OCI-LY1 (cell line): ENCODE measurements at regions not wholly inside any gene's neighbourhood (a gene's known extent, or its start where the extent isn't known, plus 50 kb on each side); places are given as distances from the start of the nearest gene placed in this dataset.

Experiments used
- H2AFZ ChIP-seq: fragments of 200-600 bp; sonication (generic), shearing (Covaris generic); 2 replicates; pipeline ENCODE4 v1.6.0; 2014; ENCODE audit warnings: antibody characterized with exemption, mild to moderate bottlenecking, low read length
- H3F3A ChIP-seq: fragments of 200-600 bp; sonication (generic), shearing (Covaris generic); 2 replicates; pipeline ENCODE4 v1.6.0; 2014; ENCODE audit warnings: mild to moderate bottlenecking, antibody characterized with exemption, low read length, moderate library complexity; ENCODE audit not compliant: insufficient read depth
- H3K27ac ChIP-seq: fragments of 200-600 bp; sonication (generic); 2 replicates; pipeline ENCODE4 v1.5.1; 2014; ENCODE audit warnings: low read length, mixed run types, mild to moderate bottlenecking, low read depth; ENCODE audit not compliant: poor library complexity, severe bottlenecking
- H3K27me3 ChIP-seq: fragments of 200-600 bp; sonication (generic); 2 replicates; pipeline ENCODE4 v1.6.0; 2014; ENCODE audit warnings: antibody characterized with exemption, mild to moderate bottlenecking, low read length, moderate library complexity; ENCODE audit not compliant: insufficient read depth
- H3K36me3 ChIP-seq: fragments of 200-600 bp; sonication (generic); 2 replicates; pipeline ENCODE4 v1.6.1; 2014; ENCODE audit warnings: mild to moderate bottlenecking, antibody characterized with exemption, low read length, moderate library complexity, mixed read lengths; ENCODE audit not compliant: insufficient read depth
- H3K4me1 ChIP-seq: fragments of 200-600 bp; sonication (generic); 2 replicates; pipeline ENCODE4 v1.5.1; 2014; ENCODE audit warnings: mild to moderate bottlenecking, low read length, moderate library complexity; ENCODE audit not compliant: insufficient read depth, severe bottlenecking
- H3K4me2 ChIP-seq: fragments of 200-600 bp; sonication (generic), shearing (Covaris generic); 2 replicates; pipeline ENCODE4 v1.6.1; 2014; ENCODE audit warnings: low read length
- H3K4me3 ChIP-seq: fragments of 200-600 bp; sonication (generic); 2 replicates; pipeline ENCODE4 v1.5.1; 2014; ENCODE audit warnings: low read length, low read depth, mild to moderate bottlenecking, mixed read lengths; ENCODE audit not compliant: poor library complexity, severe bottlenecking
- H3K79me2 ChIP-seq: fragments of 200-600 bp; shearing (Covaris generic); 2 replicates; pipeline ENCODE4 v1.6.1; 2016; ENCODE audit warnings: mixed run types, low read length, mixed read lengths; ENCODE audit not compliant: insufficient read depth
- H3K9ac ChIP-seq: fragments of 200-600 bp; sonication (generic), shearing (Covaris generic); 2 replicates; pipeline ENCODE4 v1.6.1; 2014; ENCODE audit warnings: mild to moderate bottlenecking, low read length, mixed read lengths
- H3K9me2 ChIP-seq: fragments of 200-600 bp; sonication (generic), shearing (Covaris generic); 2 replicates; pipeline ENCODE4 v1.6.1; 2014; ENCODE audit warnings: low read depth, mild to moderate bottlenecking, low read length, mixed read lengths
- H3K9me3 ChIP-seq: fragments of 200-600 bp; shearing (Covaris generic); 2 replicates; pipeline ENCODE4 v1.6.1; 2014; ENCODE audit warnings: low read length, mixed read lengths
- H4K20me1 ChIP-seq: fragments of 200-600 bp; sonication (generic), shearing (Covaris generic); 2 replicates; pipeline ENCODE4 v1.6.0; 2016; ENCODE audit warnings: mild to moderate bottlenecking, low read length; ENCODE audit not compliant: insufficient read depth
- EZH2 ChIP-seq: fragments of 200-600 bp; sonication (generic), shearing (Covaris generic); IDR thresholded peaks from 2 replicates; pipeline ENCODE4 v1.8.0; 2017; ENCODE audit warnings: borderline replicate concordance, mixed run types, mild to moderate bottlenecking, antibody characterized with exemption, low read length, moderate library complexity, mixed read lengths
- TF ChIP-seq, protein P1 (sequence below): fragments of 200-600 bp; sonication (generic), shearing (Covaris generic); IDR thresholded peaks from 2 replicates; pipeline ENCODE4 v1.5.1; 2017; ENCODE audit warnings: mild to moderate bottlenecking, antibody characterized with exemption, low read length, moderate library complexity, mixed read lengths

DNA sequence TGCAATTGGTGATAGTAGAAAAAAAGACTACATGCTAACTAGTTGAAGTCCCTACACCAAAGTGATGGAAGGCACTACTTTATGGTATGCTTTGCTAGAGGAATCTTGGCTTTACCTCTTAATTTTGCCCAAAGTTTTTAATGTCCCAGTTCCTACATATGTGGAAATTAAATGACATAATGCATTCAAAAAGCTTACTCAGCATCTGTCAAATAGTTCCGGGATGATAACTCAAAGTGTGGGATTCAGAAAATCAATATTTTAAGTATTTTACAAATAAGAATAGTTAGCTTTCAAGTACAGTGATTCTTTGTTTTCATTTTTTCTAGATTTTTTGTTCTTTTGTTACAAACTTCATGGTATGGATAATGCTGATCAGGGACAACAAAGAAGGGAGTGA lies 211.6 kb downstream of the PCDH20 start:
- Histone ChIP-seq H3K27ac (no peak overlapping the region), H2AFZ (no peak overlapping the region), H3K36me3 (no peaks in the 10 kb centered on the region), H3K9me3 (no peaks in the 10 kb centered on the region), H3K4me1 (no peaks in the 10 kb centered on the region), H3F3A (no peaks in the 10 kb centered on the region), H3K27me3 (no peaks in the 10 kb centered on the region), H4K20me1 (no peaks in the 10 kb centered on the region), H3K4me3 (no peak overlapping the region), H3K9me2 (no peaks in the 10 kb centered on the region), H3K79me2 (no peaks in the 10 kb centered on the region), H3K9ac (no peak overlapping the region), H3K4me2 (no peak overlapping the region)
- TF ChIP-seq EZH2: no peak
- TF ChIP-seq, protein P1, sequence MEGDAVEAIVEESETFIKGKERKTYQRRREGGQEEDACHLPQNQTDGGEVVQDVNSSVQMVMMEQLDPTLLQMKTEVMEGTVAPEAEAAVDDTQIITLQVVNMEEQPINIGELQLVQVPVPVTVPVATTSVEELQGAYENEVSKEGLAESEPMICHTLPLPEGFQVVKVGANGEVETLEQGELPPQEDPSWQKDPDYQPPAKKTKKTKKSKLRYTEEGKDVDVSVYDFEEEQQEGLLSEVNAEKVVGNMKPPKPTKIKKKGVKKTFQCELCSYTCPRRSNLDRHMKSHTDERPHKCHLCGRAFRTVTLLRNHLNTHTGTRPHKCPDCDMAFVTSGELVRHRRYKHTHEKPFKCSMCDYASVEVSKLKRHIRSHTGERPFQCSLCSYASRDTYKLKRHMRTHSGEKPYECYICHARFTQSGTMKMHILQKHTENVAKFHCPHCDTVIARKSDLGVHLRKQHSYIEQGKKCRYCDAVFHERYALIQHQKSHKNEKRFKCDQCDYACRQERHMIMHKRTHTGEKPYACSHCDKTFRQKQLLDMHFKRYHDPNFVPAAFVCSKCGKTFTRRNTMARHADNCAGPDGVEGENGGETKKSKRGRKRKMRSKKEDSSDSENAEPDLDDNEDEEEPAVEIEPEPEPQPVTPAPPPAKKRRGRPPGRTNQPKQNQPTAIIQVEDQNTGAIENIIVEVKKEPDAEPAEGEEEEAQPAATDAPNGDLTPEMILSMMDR: no peak

DNA sequence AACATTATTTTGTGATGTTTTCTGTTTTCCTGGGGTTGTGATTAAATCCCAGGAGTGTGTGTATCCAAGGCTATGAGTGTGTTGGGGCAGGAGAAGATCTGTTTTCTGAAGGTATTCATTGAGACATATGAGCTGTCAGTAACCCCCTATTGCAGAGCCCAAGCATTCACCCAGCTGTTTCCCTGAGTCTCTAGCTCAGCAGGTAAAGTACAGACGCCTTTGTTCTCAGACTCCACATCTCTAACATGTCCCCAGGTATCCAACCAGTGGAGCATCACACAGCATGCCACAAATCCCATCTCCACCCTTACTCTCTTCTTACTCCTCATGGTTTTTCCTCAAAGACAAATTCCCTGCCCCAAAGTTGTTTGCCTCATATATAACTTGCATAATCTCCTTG lies 213.6 kb downstream of the PCDH20 start:
- H3K9me3 ChIP-seq: no peaks in the 10 kb centered on the region
- TF ChIP-seq, protein P1: no peak
- TF ChIP-seq EZH2: no peak
- H3K4me3 ChIP-seq: no peak overlapping the region
- H3K27me3 ChIP-seq: no peaks in the 10 kb centered on the region
- no peak overlapping the region for H3K4me2 ChIP-seq
- no peaks in the 10 kb centered on the region for H3K79me2 ChIP-seq
- no peaks in the 10 kb centered on the region for H3K9me2 ChIP-seq
- no peaks in the 10 kb centered on the region for H4K20me1 ChIP-seq
- no peak overlapping the region for H3K9ac ChIP-seq
- no peaks in the 10 kb centered on the region for H3F3A ChIP-seq
- no peak overlapping the region for H2AFZ ChIP-seq
- no peaks in the 10 kb centered on the region for H3K4me1 ChIP-seq
- no peak overlapping the region for H3K27ac ChIP-seq
- no peaks in the 10 kb centered on the region for H3K36me3 ChIP-seq

DNA sequence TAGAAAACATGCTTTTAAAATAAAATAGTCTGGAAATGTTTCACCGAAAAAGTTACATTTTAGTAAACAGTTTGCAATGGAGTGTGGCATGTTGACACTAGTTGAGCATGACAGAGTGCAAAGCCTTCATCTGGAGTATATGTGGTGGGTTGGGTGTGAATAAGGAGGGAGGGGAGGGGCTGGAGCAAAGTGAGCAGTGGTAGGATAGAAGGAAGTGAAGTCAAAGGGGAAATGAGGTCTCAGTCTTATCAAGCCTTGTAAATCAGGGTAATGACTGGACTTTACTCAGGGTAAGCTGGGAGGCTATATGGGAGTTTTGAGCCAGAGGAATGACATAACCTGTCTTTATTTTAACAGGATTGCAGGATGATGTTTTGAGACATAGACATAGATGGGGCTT lies 222.8 kb downstream of the PCDH20 start:
- H3K36me3 ChIP-seq: no peaks in the 10 kb centered on the region
- no peak overlapping the region for H3K9ac ChIP-seq
- no peaks in the 10 kb centered on the region for H3F3A ChIP-seq
- H3K27me3 ChIP-seq: no peaks in the 10 kb centered on the region
- H4K20me1 ChIP-seq: no peaks in the 10 kb centered on the region
- H3K4me1 ChIP-seq: no peaks in the 10 kb centered on the region
- H3K27ac ChIP-seq: no peak overlapping the region
- TF ChIP-seq, protein P1: no peak
- no peak for TF ChIP-seq EZH2
- no peaks in the 10 kb centered on the region for H3K9me2 ChIP-seq
- no peak overlapping the region for H3K4me3 ChIP-seq
- no peak overlapping the region for H3K4me2 ChIP-seq
- H3K9me3 ChIP-seq: no peaks in the 10 kb centered on the region
- H3K79me2 ChIP-seq: no peaks in the 10 kb centered on the region
- H2AFZ ChIP-seq: no peak overlapping the region
